GM12892 (cell line): ENCODE measurements at regions not wholly inside any gene's neighbourhood (a gene's known extent, or its start where the extent isn't known, plus 50 kb on each side); places are given as distances from the start of the nearest gene placed in this dataset.

Experiments used
- DNase-seq: peaks from one replicate; pipeline ENCODE4 v3.0.0; 2011; ENCODE audit not compliant: insufficient read length
- FAIRE-seq: peaks from 2 replicates; lab custom pipeline; 2011; peaks lifted over from hg19 to GRCh38; lab: Jason Lieb, UNC
- POLR2A ChIP-seq: IDR thresholded peaks from 2 replicates; pipeline ENCODE4 v1.6.1; 2011; ENCODE audit warnings: low read depth, low read length, control low read depth
- POLR2AphosphoS5 ChIP-seq: IDR thresholded peaks from 2 replicates; pipeline ENCODE4 v1.6.1; 2011; ENCODE audit warnings: low read depth, low read length, control low read depth
- TAF1 ChIP-seq: IDR thresholded peaks from 2 replicates; pipeline ENCODE4 v1.6.1; 2011; ENCODE audit warnings: low read depth, mild to moderate bottlenecking, control low read depth, low read length, borderline replicate concordance

GRCh38 chr2:240353086-240353798 lies 82.2 kb upstream of the GPC1 start:
- DNase-seq = no peak
- no peak for FAIRE-seq
- no peak for TF ChIP-seq TAF1
- no peak for TF ChIP-seq POLR2A
- TF ChIP-seq POLR2AphosphoS5 = no peak

- no peak for DNase-seq
- TF ChIP-seq POLR2A (no peak), TAF1 (no peak), POLR2AphosphoS5 (no peak)
- no peak for FAIRE-seq
Measured at GRCh38 chr2:240353944-240354343, 81.5 kb upstream of the GPC1 start.

- TF ChIP-seq TAF1 (no peak), POLR2A (no peak)
- no peak for DNase-seq
- no peak for FAIRE-seq
Measured at GRCh38 chr2:240355001-240355891, 80.2 kb upstream of the GPC1 start.

GRCh38 chr2:240355962-240356361 lies 79.5 kb upstream of the GPC1 start:
- no peak for FAIRE-seq
- TF ChIP-seq POLR2A (no peak), POLR2AphosphoS5 (no peak), TAF1 (no peak)
- no peak for DNase-seq

- no peak for TF ChIP-seq POLR2A
- no peak for TF ChIP-seq TAF1
- no peak for TF ChIP-seq POLR2AphosphoS5
- FAIRE-seq = no peak
- DNase-seq = no peak
Measured at GRCh38 chr2:240356700-240357640, 78.5 kb upstream of the GPC1 start.

GRCh38 chr2:240357641-240358012 lies 77.8 kb upstream of the GPC1 start:
- TF ChIP-seq POLR2A (no peak), TAF1 (no peak), POLR2AphosphoS5 (no peak)
- DNase-seq (no peak), FAIRE-seq (no peak)

GRCh38 chr2:240358080-240358479 lies 77.4 kb upstream of the GPC1 start:
- TF ChIP-seq POLR2AphosphoS5 (no peak), TAF1 (no peak), POLR2A (no peak)
- DNase-seq (no peak), FAIRE-seq (no peak)

- TF ChIP-seq POLR2AphosphoS5 = no peak
- DNase-seq = no peak
- FAIRE-seq = no peak
Measured at GRCh38 chr2:240358821-240359397, 76.6 kb upstream of the GPC1 start.

- FAIRE-seq (no peak), DNase-seq (no peak)
- TF ChIP-seq POLR2A = no peak
- no peak for TF ChIP-seq POLR2AphosphoS5
- TF ChIP-seq TAF1 = no peak
Measured at GRCh38 chr2:240359695-240360094, 75.8 kb upstream of the GPC1 start.

- no peak for FAIRE-seq
- TF ChIP-seq POLR2A (no peak), TAF1 (no peak), POLR2AphosphoS5 (no peak)
- no peak for DNase-seq
Measured at GRCh38 chr2:240360645-240361475, 74.6 kb upstream of the GPC1 start.

GRCh38 chr2:240362216-240362755 lies 73.2 kb upstream of the GPC1 start:
- DNase-seq (no peak), FAIRE-seq (no peak)
- TF ChIP-seq POLR2A = no peak
- TF ChIP-seq TAF1 = no peak
- TF ChIP-seq POLR2AphosphoS5 = no peak
